Stimulated activated CD8-positive, alpha-beta memory T cell treated with anti-CD3 and anti-CD28 coated beads, Interleukin-2, amount 100 ng/mL, for 1 hour (primary cell): ENCODE measurements at regions not wholly inside any gene's neighbourhood (a gene's known extent, or its start where the extent isn't known, plus 50 kb on each side); places are given as distances from the start of the nearest gene placed in this dataset.
"Not testable (repeated sequence)": the region's sequence is repeated elsewhere in the genome, so short reads cannot be mapped to it uniquely, and the experiment has no call there.

ENCODE experiments used
- DNase-seq, 2 donors: peaks; one replicate each; pipeline ENCODE4 v3.0.0-alpha.2; 2020; ENCODE audit warnings: low read depth in 2 of 2

DNA sequence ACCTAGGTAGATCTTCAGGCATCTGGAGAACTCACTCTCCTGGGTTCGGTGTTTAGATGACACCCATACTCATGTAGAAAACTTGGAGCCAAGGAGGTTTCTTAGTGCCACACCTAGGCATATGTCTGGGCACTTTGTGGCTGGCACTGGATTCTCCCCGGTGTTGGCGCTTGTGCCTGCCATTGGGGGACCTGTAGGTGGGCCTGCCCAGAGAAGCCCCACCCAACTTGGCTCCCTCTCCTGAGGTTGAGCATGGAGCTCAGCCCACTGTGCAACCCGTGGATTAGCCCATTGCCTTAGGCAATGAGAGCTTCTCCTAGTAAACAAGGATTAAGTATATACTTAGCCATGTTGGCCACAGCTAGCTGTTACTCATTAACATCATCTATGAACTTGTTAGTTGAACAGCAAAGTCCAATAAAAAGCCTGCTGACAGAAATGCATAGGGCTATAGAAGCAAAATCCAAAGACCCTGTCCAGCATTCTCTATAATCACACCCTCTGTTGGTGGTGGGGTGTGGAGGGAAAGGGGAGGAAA lies 335.5 kb upstream of the CHORDC1 start:
- DNase-seq, result no peak

GRCh38 chr11:90556606-90557005 lies 333.8 kb upstream of the CHORDC1 start:
- no peak for DNase-seq

- DNase-seq, result no peak
Measured at GRCh38 chr11:90556026-90556425, 333.2 kb upstream of the CHORDC1 start.

GRCh38 chr11:90555477-90555876 lies 332.6 kb upstream of the CHORDC1 start:
- DNase-seq, result no peak

DNA sequence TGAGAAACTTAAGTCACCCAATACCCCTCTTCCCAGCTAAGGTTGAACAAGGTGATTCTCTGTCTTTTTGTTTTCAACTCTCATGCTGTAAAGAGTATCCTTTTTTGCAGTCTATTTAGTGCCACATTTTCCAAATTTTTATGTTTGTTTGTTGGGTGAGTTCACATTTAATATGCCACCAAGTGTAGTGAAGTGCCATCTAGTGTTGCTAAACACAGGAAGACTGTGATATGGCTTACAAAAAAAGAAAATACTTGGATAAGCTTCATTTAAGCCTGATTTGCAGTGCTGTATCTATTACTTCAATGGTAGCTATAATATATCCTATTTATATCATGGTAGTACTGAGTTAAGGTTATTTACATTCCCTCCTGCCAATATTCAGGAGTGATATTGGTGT lies 319.2 kb upstream of the CHORDC1 start:
- no peak for DNase-seq

DNA sequence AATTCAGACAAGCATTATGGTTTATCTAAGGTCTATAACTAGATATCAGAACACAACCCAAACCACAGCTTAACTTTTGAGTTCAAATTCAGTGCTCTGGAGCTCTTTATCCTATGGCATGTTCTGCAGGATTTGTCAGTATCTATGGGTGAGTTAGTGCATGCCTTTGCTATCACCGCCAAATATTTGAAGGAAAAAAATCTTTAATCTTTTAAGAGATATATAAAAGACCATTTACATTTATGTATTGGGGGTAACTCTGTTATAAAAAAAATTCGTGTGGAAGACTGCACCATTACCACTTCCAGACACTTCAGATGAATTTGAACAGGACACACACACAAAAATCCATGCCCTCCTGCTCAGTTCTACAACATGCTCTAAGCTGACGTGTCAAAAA lies 313.5 kb upstream of the CHORDC1 start:
- DNase-seq, result no peak

DNA sequence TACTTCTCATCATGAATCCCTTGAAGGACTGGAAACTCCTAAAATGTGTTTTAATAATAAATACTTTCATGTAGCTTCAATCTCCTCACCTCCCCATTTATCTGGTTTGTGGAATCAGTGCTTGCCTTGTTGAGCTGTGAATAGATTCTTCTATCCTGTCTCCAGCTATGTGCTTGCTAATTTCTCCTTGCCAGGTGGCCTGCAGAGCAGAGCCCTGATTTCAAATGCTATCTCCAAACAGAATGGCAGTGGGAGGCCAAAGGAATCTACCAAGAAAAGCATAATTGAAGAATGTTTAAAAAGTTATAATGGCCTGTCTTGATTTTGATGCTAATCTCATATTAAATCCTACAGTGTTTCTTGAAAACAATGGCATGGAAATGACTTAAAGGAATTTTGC lies 309.3 kb upstream of the CHORDC1 start:
- DNase-seq, result no peak

- DNase-seq, result no peak
Measured at GRCh38 chr11:90531001-90531400, 308.2 kb upstream of the CHORDC1 start.

DNA sequence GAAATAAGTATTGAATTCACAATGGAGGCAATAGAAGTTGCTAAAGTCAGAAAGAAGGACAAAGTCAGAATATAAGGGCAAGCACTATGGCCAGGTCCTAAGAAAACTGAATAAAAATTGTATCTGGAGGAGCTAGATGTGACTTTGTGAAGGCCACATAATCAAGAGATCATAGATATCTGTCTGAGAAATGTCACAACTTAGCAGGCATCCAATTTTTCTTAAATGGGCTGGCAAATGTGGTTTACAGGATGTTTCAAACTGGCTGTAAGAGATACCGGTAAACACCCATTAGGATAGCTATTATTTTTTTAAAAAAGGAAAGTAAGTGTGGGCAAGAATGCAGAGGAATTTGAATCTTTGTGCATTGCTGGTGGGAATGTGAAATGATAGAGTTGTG lies 303.1 kb upstream of the CHORDC1 start:
- no peak for DNase-seq

DNA sequence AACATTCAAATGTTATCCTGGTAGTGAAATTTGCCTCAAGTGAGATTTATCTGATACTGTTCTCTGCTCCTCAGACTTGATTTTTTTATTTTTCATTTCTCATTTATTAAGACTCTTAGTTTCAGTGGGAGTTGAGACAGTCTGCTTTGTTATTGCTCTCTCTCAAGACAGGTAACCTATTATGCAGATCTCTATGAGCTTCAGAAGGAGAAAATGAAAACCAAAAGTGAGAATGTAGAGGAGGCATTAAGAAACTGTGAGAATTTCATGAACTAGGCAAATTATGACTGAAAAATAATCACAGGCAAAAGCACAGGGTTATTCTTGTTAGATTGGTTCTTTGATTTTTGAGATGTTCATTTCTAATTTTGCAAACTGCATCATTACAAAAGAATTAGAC lies 290.0 kb upstream of the CHORDC1 start:
- DNase-seq, result no peak

GRCh38 chr11:90510839-90511238 lies 288.0 kb upstream of the CHORDC1 start:
- DNase-seq, result no peak

GRCh38 chr11:90500922-90501568 lies 278.2 kb upstream of the CHORDC1 start:
- no peak for DNase-seq

GRCh38 chr11:90496722-90497121 lies 273.9 kb upstream of the CHORDC1 start:
- DNase-seq, result no peak

- no peak for DNase-seq
Measured at GRCh38 chr11:90493379-90493778, 270.5 kb upstream of the CHORDC1 start.

DNA sequence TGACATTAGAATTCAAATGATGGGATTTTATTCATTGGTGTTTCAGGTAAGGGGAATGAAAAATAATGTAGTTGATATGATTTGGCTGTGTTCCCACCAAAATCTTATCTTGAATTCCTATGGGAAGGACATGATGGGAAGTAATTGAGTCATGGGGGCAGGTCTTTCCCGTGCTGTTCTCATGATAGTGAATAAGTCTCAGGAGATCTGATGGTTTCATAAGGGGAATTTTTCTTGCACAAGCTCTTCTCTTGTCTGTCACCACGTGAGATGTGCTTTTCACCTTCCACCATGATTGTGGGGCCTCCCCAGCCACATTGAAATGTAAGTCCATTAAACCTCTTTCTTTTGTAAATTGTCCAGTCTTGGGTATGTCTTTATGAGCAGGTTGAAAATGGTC lies 268.6 kb upstream of the CHORDC1 start:
- no peak for DNase-seq

DNA sequence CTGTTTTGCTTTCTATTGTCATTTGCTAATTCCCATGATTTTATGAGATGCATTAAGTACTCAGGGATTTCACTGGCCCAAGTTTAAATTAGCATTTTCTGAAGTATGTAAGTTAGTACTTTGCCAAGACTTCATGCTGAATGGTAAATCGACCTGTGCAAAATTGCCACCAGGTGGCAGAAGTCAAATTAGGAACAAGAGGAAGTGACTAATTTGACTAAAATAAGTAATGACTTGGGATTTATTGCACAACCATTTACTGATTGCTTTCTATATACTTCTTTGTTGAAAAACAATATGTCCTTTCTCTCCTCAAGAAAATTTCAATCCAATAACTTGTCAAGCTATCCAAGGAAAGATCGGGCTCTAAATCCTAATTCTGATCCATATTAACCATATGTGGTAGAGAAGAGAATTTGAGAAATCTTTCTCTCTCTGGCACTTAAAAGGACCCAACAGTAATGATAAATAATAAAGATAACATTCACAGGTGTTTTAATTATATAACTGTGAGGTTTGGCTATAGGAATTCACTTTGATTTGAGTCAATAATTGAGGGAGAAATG lies 253.7 kb upstream of the CHORDC1 start:
- DNase-seq, result peak in 1 of 2 donors; percentile 1

- no peak for DNase-seq
Measured at GRCh38 chr11:90468923-90469322, 246.1 kb upstream of the CHORDC1 start.

DNA sequence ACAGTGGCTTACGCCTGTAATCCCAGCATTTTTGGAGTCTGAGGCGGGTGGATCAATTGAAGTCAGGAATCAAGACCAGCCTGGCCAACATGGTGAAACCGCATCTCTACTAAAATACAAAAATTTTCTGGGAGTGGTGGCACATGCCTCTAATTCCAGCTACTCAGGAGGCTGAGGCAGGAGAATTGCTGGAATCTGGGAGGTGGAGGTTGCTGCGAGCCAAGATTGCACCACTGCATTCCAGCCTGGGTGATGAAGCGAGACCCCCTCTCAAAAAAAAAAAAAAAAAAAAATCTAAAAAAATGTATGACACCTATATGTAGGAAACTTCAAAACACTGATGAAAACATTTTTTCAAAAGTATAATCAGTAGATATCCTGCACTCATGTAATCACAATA lies 242.7 kb upstream of the CHORDC1 start:
- no peak for DNase-seq

DNA sequence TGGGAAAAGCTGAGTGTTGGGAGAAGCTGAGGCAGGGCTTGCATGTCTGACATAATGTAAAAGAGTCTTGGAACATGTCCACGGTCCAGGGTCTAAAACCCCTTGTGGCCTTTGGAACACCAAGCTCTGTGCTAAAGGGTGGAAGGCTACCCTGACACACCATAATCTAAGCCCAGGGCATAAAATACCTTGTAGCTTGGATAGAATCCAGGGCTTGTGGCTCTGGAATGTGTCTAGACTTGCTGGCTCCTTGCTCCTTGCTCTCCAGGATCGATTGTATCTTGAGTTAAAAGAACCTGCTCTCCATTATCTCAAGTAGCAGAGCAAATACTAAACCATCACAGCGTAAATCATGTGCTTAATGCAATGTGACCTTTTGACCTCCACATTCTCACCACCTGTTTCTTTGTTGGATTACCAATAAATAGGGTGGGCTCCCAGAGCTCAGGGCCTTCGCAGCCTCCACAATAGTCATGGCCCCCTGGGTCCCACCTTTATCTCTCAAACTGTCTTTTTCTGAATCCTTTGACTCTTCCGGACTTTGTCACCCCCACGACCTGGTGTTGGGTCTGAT lies 232.6 kb upstream of the CHORDC1 start:
- not testable (repeated sequence) for DNase-seq

- DNase-seq, result no peak
Measured at GRCh38 chr11:90453525-90453924, 230.7 kb upstream of the CHORDC1 start.

DNA sequence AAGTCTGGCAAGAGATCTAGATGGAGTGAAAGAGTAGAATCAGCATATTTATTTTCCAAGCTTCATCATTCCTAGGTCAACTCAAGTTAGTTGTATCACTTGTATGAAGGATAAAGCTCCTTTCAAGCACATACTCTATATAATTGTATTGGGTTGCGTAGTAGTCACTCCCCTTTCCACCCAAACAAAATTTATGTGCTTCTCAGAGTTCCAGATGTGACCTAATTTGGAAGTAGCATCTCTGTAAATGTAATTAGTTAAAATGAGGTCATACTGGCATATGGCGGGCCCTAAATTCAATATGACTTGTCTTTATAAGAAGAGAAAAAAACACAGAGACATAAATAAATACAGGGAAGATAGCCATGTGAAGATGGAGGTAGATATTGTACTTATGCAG lies 226.8 kb upstream of the CHORDC1 start:
- DNase-seq, result no peak

DNA sequence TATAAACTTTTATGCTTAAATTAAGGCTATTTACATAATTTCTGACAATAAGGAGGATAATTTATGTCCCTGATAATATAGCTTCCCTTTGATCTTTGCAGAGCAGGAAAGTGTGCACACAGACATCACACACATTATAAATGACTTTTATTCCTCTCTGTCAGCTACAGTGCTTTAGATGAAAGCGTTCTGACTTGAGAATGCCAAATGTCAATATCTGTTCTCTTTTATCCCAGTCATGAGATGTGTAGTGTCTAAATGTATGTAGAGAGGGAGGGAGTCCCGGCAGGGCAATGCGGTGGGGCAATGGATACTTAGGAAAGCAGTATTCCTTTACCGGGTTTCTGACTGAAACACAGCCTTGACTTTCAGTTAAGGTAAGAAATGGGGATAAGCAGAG lies 225.4 kb upstream of the CHORDC1 start:
- no peak for DNase-seq

DNA sequence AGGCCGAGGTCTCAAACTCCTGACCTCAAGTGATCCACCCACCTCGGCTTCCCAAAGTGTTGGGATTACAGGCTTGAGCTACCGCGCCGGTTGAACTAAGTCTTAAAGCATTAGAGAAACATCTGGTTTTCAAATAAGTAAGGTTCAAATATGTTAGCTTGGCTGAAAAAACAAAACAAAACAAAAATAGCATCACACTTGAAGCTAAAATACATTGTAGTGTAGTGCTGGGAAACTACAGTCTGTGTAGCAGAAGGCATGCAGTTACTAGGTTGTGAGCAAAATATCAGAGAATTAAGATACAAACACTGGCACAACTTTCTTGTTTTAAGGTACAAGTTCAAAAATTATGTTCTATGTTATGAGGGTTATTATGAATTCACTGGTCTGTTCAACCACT lies 224.8 kb upstream of the CHORDC1 start:
- DNase-seq, result no peak
